Right cardiac atrium (tissue), 5 donors: ENCODE measurements at regions not wholly inside any gene's neighbourhood (a gene's known extent, or its start where the extent isn't known, plus 50 kb on each side); places are given as distances from the start of the nearest gene placed in this dataset.
"Not testable (repeated sequence)": the region's sequence is repeated elsewhere in the genome, so short reads cannot be mapped to it uniquely, and the experiment has no call there.

Experiments used
- ATAC-seq, 2 donors: fragments of 200-7000 bp; cut with Tn5 transposase; one replicate each; pipeline versions ENCODE4 v1.8.0 to v1.9.1; 2020; ENCODE audit warnings: moderate library complexity in 2 of 2, mild to moderate bottlenecking in 1 of 2
- DNase-seq, 3 donors: peaks; one replicate each; pipeline ENCODE4 v3.0.0-alpha.2; 2020
- H3K27ac ChIP-seq: one replicate; pipeline ENCODE4 v1.5.1; 2013; ENCODE audit warnings: mild to moderate bottlenecking, low read length, control low read depth, moderate library complexity
- H3K27me3 ChIP-seq: one replicate; pipeline ENCODE4 v1.6.1; 2013; ENCODE audit not compliant: control insufficient read depth, insufficient read depth
- H3K4me1 ChIP-seq: one replicate; pipeline ENCODE4 v1.6.1; 2013; ENCODE audit warnings: low read length; ENCODE audit not compliant: control insufficient read depth, insufficient read depth
- H3K4me3 ChIP-seq: one replicate; pipeline ENCODE4 v1.5.1; 2013; ENCODE audit warnings: low read length, control low read depth
- H3K9me3 ChIP-seq: one replicate; pipeline ENCODE4 v1.6.1; 2013; ENCODE audit warnings: low read length; ENCODE audit not compliant: control insufficient read depth
- WGBS: extraction: QIAGEN DNeasy Blood & Tissue Kit; methylation state at CpG from one replicate; pipeline ENCODE4 v1.1.7; 2013; 5-methylcytosine and 5-hydroxymethylcytosine counted together
- intact Hi-C, 4 donors: fragments of 100-400 bp; cut with DNase I; formaldehyde crosslinking; loops; one replicate each; pipeline versions ENCODE4 v1.11.0 to v1.14.0; 2022 to 2023
- donor health status: healthy with polysubstance abuse.
- donor health status: DM: no; HTN: yes; CAD: no.
- donor health status: DM: no; HTN: no; CAD: no.
- donor health status: DM: no; HTN: yes; CAD: no; lungs with severe emphysema.
- donor health status: DM: yes; HTN: yes; CAD: no.

GRCh38 chr3:166060789-166061479, 223.7 kb upstream of the BCHE start:
- WGBS: 84% methylated on average over 2 of the region's 2 CpGs
- Histone ChIP-seq H3K27me3 (no peaks in the 10 kb centered on the region), H3K4me1 (no peaks in the 10 kb centered on the region), H3K4me3 (no peak overlapping the region), H3K27ac (no peak overlapping the region), H3K9me3 (no peaks in the 10 kb centered on the region)
- ATAC-seq (no peak), DNase-seq (no peak)
- intact Hi-C loops: no loop called here

DNA sequence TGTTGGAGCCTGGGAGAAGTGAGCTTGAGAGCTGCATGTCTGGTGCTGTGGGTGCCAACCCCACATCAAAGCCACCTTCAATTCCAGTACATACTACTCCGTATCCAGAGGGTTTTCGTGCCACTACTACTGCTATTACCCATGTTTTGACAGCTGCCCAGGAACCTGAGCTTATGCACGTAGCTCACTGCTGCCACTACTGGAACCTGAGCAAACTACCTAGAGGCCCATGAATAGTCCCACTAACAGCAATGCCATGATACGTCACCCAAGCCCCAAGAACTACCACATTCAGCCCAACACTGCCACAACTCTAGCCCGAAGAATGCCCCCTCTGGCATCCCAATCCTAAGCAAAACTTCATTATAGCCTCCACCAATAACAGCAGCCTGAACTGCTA, 215.2 kb upstream of the BCHE start:
- H3K9me3 ChIP-seq: no peaks in the 10 kb centered on the region
- no peaks in the 10 kb centered on the region for H3K27me3 ChIP-seq
- H3K4me1 ChIP-seq: no peaks in the 10 kb centered on the region
- no peak overlapping the region for H3K27ac ChIP-seq
- 62% methylated on average over 5 of the region's 5 CpGs for WGBS
- H3K4me3 ChIP-seq: no peak overlapping the region
- DNase-seq (no peak), ATAC-seq (no peak)
- intact Hi-C loops: no loop called here

DNA sequence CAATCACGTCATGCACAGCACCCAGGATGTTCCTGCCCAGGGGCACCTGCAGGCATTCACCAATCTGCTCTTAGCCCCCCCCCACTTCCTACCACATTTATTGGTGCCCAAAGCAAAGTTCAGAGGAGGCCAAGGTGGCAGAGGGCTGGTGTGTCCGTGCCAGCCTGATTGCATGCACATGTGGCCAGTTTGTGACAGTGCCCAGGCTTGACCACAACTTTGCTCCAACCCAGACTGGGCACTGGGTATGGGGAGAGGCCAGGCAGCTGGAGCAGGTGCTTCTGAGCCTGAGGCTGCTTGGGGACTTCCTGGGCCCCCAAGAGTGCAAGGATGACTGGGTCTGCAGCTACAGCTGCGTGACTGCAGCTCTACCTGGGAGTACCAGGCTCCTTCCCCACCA, 192.3 kb upstream of the BCHE start:
- 54% methylated on average over 3 of the region's 3 CpGs for WGBS
- intact Hi-C loops: no loop called here
- no peak overlapping the region for H3K4me3 ChIP-seq
- H3K27me3 ChIP-seq: no peaks in the 10 kb centered on the region
- no peak overlapping the region for H3K27ac ChIP-seq
- H3K4me1 ChIP-seq: no peaks in the 10 kb centered on the region
- ATAC-seq: peak in 1 of 2 donors; percentile 29
- H3K9me3 ChIP-seq: no peaks in the 10 kb centered on the region
- peak in 1 of 3 donors; percentile 6 for DNase-seq

GRCh38 chr3:166013073-166013679, 176.0 kb upstream of the BCHE start:
- WGBS: 10% methylated on average over 1 of the region's 1 CpG
- ATAC-seq (no peak), DNase-seq (no peak)
- Histone ChIP-seq H3K27ac (no peak overlapping the region), H3K9me3 (no peaks in the 10 kb centered on the region), H3K4me3 (no peak overlapping the region), H3K27me3 (no peaks in the 10 kb centered on the region), H3K4me1 (no peaks in the 10 kb centered on the region)
- intact Hi-C loops: loop anchor here in 1 of 4 donors (10.0 kb wide), 2 partner anchors 1142 to 1332 kb away; no protein-coding TSS in a partner anchor

GRCh38 chr3:166011771-166012170, 174.5 kb upstream of the BCHE start:
- H3K27me3 ChIP-seq: no peaks in the 10 kb centered on the region
- no peak overlapping the region for H3K4me3 ChIP-seq
- no peak for DNase-seq
- H3K27ac ChIP-seq: no peak overlapping the region
- no peak for ATAC-seq
- intact Hi-C loops: loop anchor here in 1 of 4 donors (10.0 kb wide), 2 partner anchors 1143 to 1333 kb away; no protein-coding TSS in a partner anchor
- no peaks in the 10 kb centered on the region for H3K9me3 ChIP-seq
- H3K4me1 ChIP-seq: no peaks in the 10 kb centered on the region
- 91% methylated on average over 1 of the region's 1 CpG for WGBS

DNA sequence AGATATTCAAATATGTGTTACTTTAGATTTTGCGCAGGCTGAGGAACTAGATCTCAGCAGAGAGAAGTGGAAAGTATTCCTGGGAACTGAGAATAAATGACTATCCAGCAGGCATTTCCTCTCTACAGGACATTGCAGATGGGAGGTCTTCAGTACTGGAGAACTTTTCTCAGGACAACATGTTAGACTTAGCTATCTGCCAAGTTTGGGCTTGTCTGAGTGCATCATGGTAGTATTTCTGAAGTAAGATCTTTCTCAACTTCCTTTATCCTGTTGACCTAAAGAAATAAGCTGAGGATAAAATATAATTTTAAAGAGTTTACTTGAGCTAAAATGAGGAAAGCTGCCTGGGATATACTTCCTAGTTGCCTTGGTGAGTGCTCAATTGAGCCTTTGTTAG, 167.9 kb upstream of the BCHE start:
- no peaks in the 10 kb centered on the region for H3K27me3 ChIP-seq
- DNase-seq (no peak), ATAC-seq (no peak)
- H3K27ac ChIP-seq: no peak overlapping the region
- no peaks in the 10 kb centered on the region for H3K4me1 ChIP-seq
- H3K4me3 ChIP-seq: no peak overlapping the region
- H3K9me3 ChIP-seq: no peaks in the 10 kb centered on the region
- 95% methylated on average over 1 of the region's 1 CpG for whole genome bisulfite sequencing
- intact Hi-C loops: no loop called here

DNA sequence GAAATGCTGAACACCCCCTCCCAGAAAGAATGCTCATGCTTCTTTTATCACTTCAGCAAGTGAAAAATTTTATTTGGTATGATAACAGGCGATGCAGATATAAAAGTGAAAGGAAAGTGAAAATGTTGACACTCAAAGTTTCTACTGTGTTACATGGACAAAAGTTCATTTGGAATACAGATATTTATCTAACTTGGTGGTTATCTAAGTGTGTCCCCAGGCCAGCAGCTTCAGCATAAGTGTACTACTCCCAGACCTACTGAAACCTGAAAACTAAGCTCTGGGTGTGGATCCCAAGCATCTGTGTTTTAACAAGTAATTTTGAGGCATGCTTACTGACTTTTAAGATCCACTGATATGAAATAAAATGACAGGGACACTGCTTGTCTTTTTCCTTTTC, 157.1 kb upstream of the BCHE start:
- H3K27me3 ChIP-seq: no peaks in the 10 kb centered on the region
- no peak for ATAC-seq
- no peak for DNase-seq
- no peak overlapping the region for H3K4me3 ChIP-seq
- H3K4me1 ChIP-seq: no peaks in the 10 kb centered on the region
- no peak overlapping the region for H3K27ac ChIP-seq
- intact Hi-C loops: no loop called here
- H3K9me3 ChIP-seq: no peaks in the 10 kb centered on the region
- WGBS: 28% methylated on average over 1 of the region's 1 CpG

GRCh38 chr3:165984589-165984988, 147.4 kb upstream of the BCHE start:
- Histone ChIP-seq H3K4me3 (no peak overlapping the region), H3K4me1 (no peaks in the 10 kb centered on the region), H3K9me3 (no peaks in the 10 kb centered on the region), H3K27ac (no peak overlapping the region), H3K27me3 (no peaks in the 10 kb centered on the region)
- 54% methylated on average over 1 of the region's 1 CpG for WGBS
- intact Hi-C loops: no loop called here
- DNase-seq: no peak
- ATAC-seq: no peak

- ATAC-seq (no peak), DNase-seq (no peak)
- Histone ChIP-seq H3K27ac (no peak overlapping the region), H3K27me3 (no peaks in the 10 kb centered on the region), H3K4me3 (no peak overlapping the region), H3K9me3 (no peaks in the 10 kb centered on the region), H3K4me1 (no peaks in the 10 kb centered on the region)
- WGBS: 40% methylated on average over 2 of the region's 2 CpGs
- intact Hi-C loops: no loop called here
Measured at GRCh38 chr3:165983284-165983683, 146.1 kb upstream of the BCHE start.

GRCh38 chr3:165981318-165981717, 144.1 kb upstream of the BCHE start:
- no peaks in the 10 kb centered on the region for H3K9me3 ChIP-seq
- intact Hi-C loops: no loop called here
- H3K4me3 ChIP-seq: no peak overlapping the region
- DNase-seq: no peak
- H3K27me3 ChIP-seq: no peaks in the 10 kb centered on the region
- 81% methylated on average over 1 of the region's 1 CpG for WGBS
- no peak for ATAC-seq
- H3K27ac ChIP-seq: no peak overlapping the region
- H3K4me1 ChIP-seq: no peaks in the 10 kb centered on the region

DNA sequence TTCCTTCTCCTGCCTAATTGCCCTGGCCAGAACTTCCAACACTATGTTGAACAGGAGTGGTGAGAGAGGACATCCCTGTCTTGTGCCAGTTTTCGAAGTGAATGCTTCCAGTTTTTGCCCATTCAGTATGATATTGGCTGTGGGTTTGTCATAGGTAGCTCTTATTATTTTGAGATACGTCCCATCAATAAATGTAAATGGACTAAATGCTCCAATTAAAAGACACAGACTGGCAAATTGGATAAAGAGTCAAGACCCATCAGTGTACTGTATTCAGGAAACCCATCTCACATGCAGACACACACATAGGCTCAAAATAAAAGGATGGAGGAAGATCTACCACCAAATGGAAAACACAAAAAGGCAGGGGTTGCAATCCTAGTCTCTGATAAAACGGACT, 123.6 kb upstream of the BCHE start:
- ATAC-seq, H3K4me3 ChIP-seq, H3K4me1 ChIP-seq, H3K9me3 ChIP-seq, H3K27ac ChIP-seq, DNase-seq, intact Hi-C loops, H3K27me3 ChIP-seq: not testable (repeated sequence)
- 68% methylated on average over 3 of the region's 3 CpGs for WGBS
